H1 (cell line): ENCODE measurements at regions not wholly inside any gene's neighbourhood (a gene's known extent, or its start where the extent isn't known, plus 50 kb on each side); places are given as distances from the start of the nearest gene placed in this dataset.

ENCODE experiments used
- CTCF ChIA-PET: fragments of 300-600 bp; sonication (Branson Sonifier 250); formaldehyde crosslinking; loops from one replicate; lab custom pipeline; 2021; ENCODE audit not compliant: partially characterized antibody; lab: Charles Lee
- POLR2A ChIA-PET: fragments of 300-600 bp; sonication (Branson Sonifier 250); formaldehyde crosslinking; loops from one replicate; lab custom pipeline; 2021; ENCODE audit warnings: inconsistent platforms; ENCODE audit not compliant: partially characterized antibody; lab: Charles Lee
- DNase-seq, 2 experiments: peaks; one replicate each; pipeline versions ENCODE4 v3.0.0 to v3.0.0-alpha.2; 2010 to 2022; ENCODE audit warnings: low spot score in 2 of 2, low read depth in 1 of 2, mixed read lengths in 1 of 2
- FAIRE-seq: peaks from 2 replicates; lab custom pipeline; 2011; peaks lifted over from hg19 to GRCh38; lab: Jason Lieb, UNC
- H2AFZ ChIP-seq: 2 replicates; pipeline ENCODE4 v1.8.1; 2012; ENCODE audit warnings: low read length, inconsistent platforms
- H2AK5ac ChIP-seq: 2 replicates; pipeline ENCODE4 v1.6.1; 2013; ENCODE audit warnings: low read depth, low read length
- H2BK120ac ChIP-seq: replicated peaks from 2 replicates; pipeline ENCODE3; 2013; ENCODE audit warnings: low read depth, low read length, inconsistent platforms
- H2BK12ac ChIP-seq: 2 replicates; pipeline ENCODE4 v1.6.1; 2013; ENCODE audit warnings: low read depth, low read length
- H2BK15ac ChIP-seq: 2 replicates; pipeline ENCODE4 v1.6.1; 2013; ENCODE audit warnings: low read length
- H2BK20ac ChIP-seq: 2 replicates; pipeline ENCODE4 v1.6.1; 2013; ENCODE audit warnings: low read length
- H2BK5ac ChIP-seq: 2 replicates; pipeline ENCODE4 v1.6.1; 2013; ENCODE audit warnings: low read depth, low read length
- H3K14ac ChIP-seq: 2 replicates; pipeline ENCODE4 v1.6.1; 2013; ENCODE audit warnings: inconsistent platforms; ENCODE audit not compliant: insufficient read length
- H3K18ac ChIP-seq: 2 replicates; pipeline ENCODE4 v1.6.1; 2013; ENCODE audit warnings: low read length; ENCODE audit errors: extremely low read depth
- H3K23ac ChIP-seq: 2 replicates; pipeline ENCODE4 v1.6.1; 2013; ENCODE audit warnings: inconsistent platforms; ENCODE audit not compliant: insufficient read length
- H3K23me2 ChIP-seq: 2 replicates; pipeline ENCODE4 v1.6.1; 2013; ENCODE audit warnings: low read depth, low read length
- H3K27ac ChIP-seq: 2 replicates; pipeline ENCODE4 v1.6.1; 2011; ENCODE audit warnings: low read depth, low read length, inconsistent platforms
- H3K27me3 ChIP-seq, 4 experiments: replicated peaks in 1 of 4; 1 replicate in 1 of 4; 2 replicates in 3 of 4; pipeline versions ENCODE4 v1.6.1 to v1.8.1; 2011 to 2013; ENCODE audit warnings: low read length in 3 of 4, mild to moderate bottlenecking in 3 of 4, inconsistent platforms in 2 of 4, mixed read lengths in 2 of 4, moderate library complexity in 1 of 4; ENCODE audit not compliant: control insufficient read depth in 3 of 4, insufficient read depth in 3 of 4; ENCODE audit errors: extremely low read depth in 1 of 4
- H3K36me3 ChIP-seq, 4 experiments: 2 replicates each; pipeline versions ENCODE4 v1.6.1 to v1.8.1; 2011 to 2013; ENCODE audit warnings: mild to moderate bottlenecking in 4 of 4, low read length in 3 of 4, moderate library complexity in 2 of 4, control low read depth in 1 of 4, inconsistent platforms in 1 of 4; ENCODE audit not compliant: insufficient read depth in 4 of 4, control insufficient read depth in 2 of 4
- H3K4ac ChIP-seq: replicated peaks from 2 replicates; pipeline ENCODE3; 2013; ENCODE audit warnings: low read length, low read depth, mixed read lengths, inconsistent platforms; ENCODE audit not compliant: insufficient read length
- H3K4me1 ChIP-seq, 4 experiments: replicated peaks in 1 of 4; 1 replicate in 1 of 4; 2 replicates in 3 of 4; pipeline versions ENCODE4 v1.6.1 to v1.8.1; 2011 to 2013; ENCODE audit warnings: low read length in 3 of 4, inconsistent platforms in 2 of 4, mixed read lengths in 1 of 4; ENCODE audit not compliant: insufficient read depth in 4 of 4, control insufficient read depth in 3 of 4
- H3K4me2 ChIP-seq, 2 experiments: 2 replicates each; pipeline versions ENCODE4 v1.6.1 to v1.8.1; 2011 to 2013; ENCODE audit warnings: low read depth in 2 of 2, low read length in 2 of 2, control low read depth in 1 of 2, inconsistent platforms in 1 of 2, mild to moderate bottlenecking in 1 of 2; ENCODE audit not compliant: insufficient read depth in 1 of 2
- H3K4me3 ChIP-seq, 4 experiments: fragments of 200-600, 300-600 bp in 1 of 4; sonication (generic), shearing (Covaris generic), sonication (Bioruptor Twin) in 1 of 4; 2 replicates each; pipeline versions ENCODE4 v1.5.1 to v1.8.1; 2011 to 2016; ENCODE audit warnings: low read length in 4 of 4, low read depth in 3 of 4, control low read depth in 2 of 4, inconsistent platforms in 2 of 4, mild to moderate bottlenecking in 2 of 4, mixed read lengths in 1 of 4, moderate library complexity in 1 of 4; ENCODE audit not compliant: insufficient read depth in 2 of 4; ENCODE audit errors: extremely low read depth in 1 of 4
- H3K56ac ChIP-seq: replicated peaks from 2 replicates; pipeline ENCODE3; 2013; ENCODE audit warnings: low read depth, mild to moderate bottlenecking, mixed read lengths, low read length, inconsistent platforms; ENCODE audit not compliant: insufficient read length
- H3K79me1 ChIP-seq: 2 replicates; pipeline ENCODE4 v1.6.1; 2013; ENCODE audit warnings: low read depth, low read length, control low read depth
- H3K79me2 ChIP-seq, 2 experiments: 2 replicates each; pipeline versions ENCODE4 v1.6.1 to v1.8.1; 2012 to 2013; ENCODE audit warnings: low read length in 2 of 2, mild to moderate bottlenecking in 2 of 2, inconsistent platforms in 1 of 2; ENCODE audit not compliant: insufficient read depth in 2 of 2, control insufficient read depth in 1 of 2
- H3K9ac ChIP-seq, 4 experiments: replicated peaks in 1 of 4; 1 replicate in 1 of 4; 2 replicates in 3 of 4; pipeline versions ENCODE4 v1.6.1 to v1.8.1; 2011 to 2013; ENCODE audit warnings: low read depth in 3 of 4, low read length in 3 of 4, control low read depth in 2 of 4, mild to moderate bottlenecking in 2 of 4, moderate library complexity in 2 of 4, inconsistent platforms in 1 of 4; ENCODE audit errors: extremely low read depth in 1 of 4
- H3K9me3 ChIP-seq, 2 experiments: 2 replicates each; pipeline versions ENCODE4 v1.6.1 to v1.8.1; 2012 to 2013; ENCODE audit warnings: mild to moderate bottlenecking in 2 of 2, moderate library complexity in 2 of 2, control low read depth in 1 of 2, inconsistent platforms in 1 of 2, low read depth in 1 of 2, low read length in 1 of 2, mixed read lengths in 1 of 2; ENCODE audit not compliant: insufficient read depth in 2 of 2
- H4K20me1 ChIP-seq, 2 experiments: replicated peaks in 1 of 2; 2 replicates each; pipeline versions ENCODE3 to v1.8.1; 2011 to 2013; ENCODE audit warnings: inconsistent platforms in 2 of 2, low read length in 2 of 2, mild to moderate bottlenecking in 1 of 2; ENCODE audit not compliant: insufficient read depth in 2 of 2, control insufficient read depth in 1 of 2
- H4K5ac ChIP-seq: 2 replicates; pipeline ENCODE4 v1.6.1; 2013; ENCODE audit warnings: low read length, low read depth, mixed read lengths, inconsistent platforms; ENCODE audit not compliant: insufficient read length
- H4K8ac ChIP-seq: 2 replicates; pipeline ENCODE4 v1.8.0; 2013; ENCODE audit warnings: mild to moderate bottlenecking, moderate library complexity, low read length, inconsistent platforms; ENCODE audit not compliant: insufficient read depth; ENCODE audit errors: extremely low read depth
- H4K91ac ChIP-seq: replicated peaks from 2 replicates; pipeline ENCODE3; 2013; ENCODE audit warnings: low read length, mixed read lengths, inconsistent platforms; ENCODE audit not compliant: insufficient read length
- ASH2L ChIP-seq: fragments of 200-600, 300-600 bp; sonication (generic); IDR thresholded peaks from one replicate; pipeline ENCODE4 v1.7.1; 2017; ENCODE audit warnings: low read length
- BRCA1 ChIP-seq: IDR thresholded peaks from 2 replicates; pipeline ENCODE4 v1.6.1; 2012; ENCODE audit warnings: low read depth, low read length, improper control_type of control experiment
- CBX8 ChIP-seq: fragments of 300-800, 300-1000 bp; sonication (generic); IDR thresholded peaks from 2 replicates; pipeline ENCODE4 v1.7.1; 2016; ENCODE audit warnings: low read depth, low read length, borderline replicate concordance
- CEBPB ChIP-seq: IDR thresholded peaks from 2 replicates; pipeline ENCODE4 v1.6.1; 2012; ENCODE audit warnings: low read depth, low read length
- CHD1 ChIP-seq: IDR thresholded peaks from 2 replicates; pipeline ENCODE4 v1.6.1; 2012; ENCODE audit warnings: low read depth, low read length, improper control_type of control experiment
- CHD2 ChIP-seq: IDR thresholded peaks from 2 replicates; pipeline ENCODE4 v1.6.1; 2012; ENCODE audit warnings: low read length, improper control_type of control experiment
- HDAC2 ChIP-seq, 2 experiments: fragments of 300-600 bp in 1 of 2; sonication (generic) in 1 of 2; IDR thresholded peaks; 2 replicates each; pipeline ENCODE4 v1.6.1; 2011 to 2012; ENCODE audit warnings: low read depth in 2 of 2, low read length in 2 of 2, mild to moderate bottlenecking in 2 of 2, moderate library complexity in 2 of 2, borderline replicate concordance in 1 of 2, inconsistent platforms in 1 of 2
- JUN ChIP-seq: IDR thresholded peaks from 2 replicates; pipeline ENCODE4 v1.6.1; 2011; ENCODE audit warnings: low read depth, mild to moderate bottlenecking, improper control_type of control experiment, low read length
- MAFK ChIP-seq: IDR thresholded peaks from 2 replicates; pipeline ENCODE4 v1.6.1; 2012; ENCODE audit warnings: low read depth, mild to moderate bottlenecking, improper control_type of control experiment, low read length
- POLR2AphosphoS5 ChIP-seq: IDR thresholded peaks from 2 replicates; pipeline ENCODE4 v1.6.1; 2011; ENCODE audit warnings: low read depth, low read length
- RNF2 ChIP-seq: fragments of 200-900, 300-1000 bp; sonication (generic); IDR thresholded peaks from 2 replicates; pipeline ENCODE4 v1.7.1; 2016; ENCODE audit warnings: borderline replicate concordance, low read depth, mild to moderate bottlenecking, antibody characterized with exemption, low read length; ENCODE audit not compliant: poor library complexity, severe bottlenecking; ENCODE audit errors: missing control alignments
- TBP ChIP-seq: IDR thresholded peaks from 2 replicates; pipeline ENCODE4 v1.6.1; 2011; ENCODE audit warnings: low read depth, low read length, improper control_type of control experiment
- TEAD4 ChIP-seq: IDR thresholded peaks from 2 replicates; pipeline ENCODE4 v1.6.1; 2012; ENCODE audit warnings: low read depth, low read length, inconsistent platforms, mixed read lengths
- WGBS, 2 experiments: shearing (Covaris generic) in 1 of 2; methylation state at CpG; one replicate each; pipeline versions ENCODE4 v1.1.6 to v1.1.7; 2013 to 2015; ENCODE audit warnings: low lambda C conversion rate in 2 of 2, mixed read lengths in 2 of 2, inconsistent platforms in 1 of 2, low coverage in 1 of 2, missing lambda C conversion rate in 1 of 2; ENCODE audit not compliant: insufficient replicate concordance in 2 of 2, insufficient coverage in 1 of 2, insufficient read length in 1 of 2; ENCODE audit errors: extremely low coverage in 1 of 2, missing lambda C conversion rate in 1 of 2; 5-methylcytosine and 5-hydroxymethylcytosine counted together

- ChIA-PET POLR2A (interaction anchor here (0.6 kb wide), 1 partner anchor 10 kb away, joined by 3 read pairs; no protein-coding TSS in a partner anchor), CTCF (no interaction called here)
- no peak overlapping the region for H4K5ac ChIP-seq
- H3K14ac ChIP-seq: no peak overlapping the region
- no peak overlapping the region for H4K91ac ChIP-seq
- 95% methylated on average over 1 of the region's 1 CpG; no CpG with 5 or more reads in 1 of the 2 experiments for WGBS, 2 experiments
- no peak overlapping the region for H3K4ac ChIP-seq
- no peaks in the 10 kb centered on the region; the same call in 1 of the 2 replicates for H3K23me2 ChIP-seq
- no peak overlapping the region for H2BK120ac ChIP-seq
- FAIRE-seq (no peak), DNase-seq (no peak)
- no peak overlapping the region for H2BK15ac ChIP-seq
- no peak overlapping the region for H2AFZ ChIP-seq
- H3K23ac ChIP-seq: no peak overlapping the region
- no peak overlapping the region for H4K8ac ChIP-seq
- H4K20me1 ChIP-seq: no peaks in the 10 kb centered on the region
- no peaks in the 10 kb centered on the region for H3K79me1 ChIP-seq
- no peaks in the 10 kb centered on the region; a peak in 3 of 8 replicates for H3K36me3 ChIP-seq
- no peaks in the 10 kb centered on the region for H3K4me1 ChIP-seq
- no peak overlapping the region for H3K4me3 ChIP-seq
- no peaks in the 10 kb centered on the region for H3K9me3 ChIP-seq
- H3K9ac ChIP-seq: no peak overlapping the region
- no peak overlapping the region for H3K27ac ChIP-seq
- no peak overlapping the region for H2BK5ac ChIP-seq
- no peaks in the 10 kb centered on the region for H3K79me2 ChIP-seq
- no peaks in the 10 kb centered on the region for H3K27me3 ChIP-seq
- no peak overlapping the region for H2BK12ac ChIP-seq
- no peak overlapping the region for H2BK20ac ChIP-seq
- no peak overlapping the region for H3K18ac ChIP-seq
- H3K56ac ChIP-seq: no peak overlapping the region
- no peak overlapping the region for H2AK5ac ChIP-seq
- no peak overlapping the region for H3K4me2 ChIP-seq
- TF ChIP-seq CEBPB: no peak
- TF ChIP-seq JUN: no peak
- TF ChIP-seq MAFK: no peak
- no peak for TF ChIP-seq HDAC2 (IDR thresholded peaks at IDR 0.05; ENCODE audit: borderline replicate concordance in 1 of 2, low read depth in 2 of 2, low read length in 2 of 2)
- TF ChIP-seq TBP: no peak
- TF ChIP-seq BRCA1: no peak
- TF ChIP-seq TEAD4: no peak
- TF ChIP-seq CHD1: no peak
- TF ChIP-seq ASH2L: no peak
- no peak for TF ChIP-seq RNF2
- TF ChIP-seq POLR2AphosphoS5: no peak
- TF ChIP-seq CHD2: no peak
- no peak for TF ChIP-seq CBX8
Observed at GRCh38 chr5:125109816-125110215, 363.4 kb upstream of the ZNF608 start.
